HG03095 (cell line): ENCODE measurements at regions not wholly inside any gene's neighbourhood (a gene's known extent, or its start where the extent isn't known, plus 50 kb on each side); places are given as distances from the start of the nearest gene placed in this dataset.

ENCODE experiments used
- ATAC-seq: cut with Tn5 transposase; IDR thresholded peaks from one replicate; pipeline ENCODE4 v1.9.1; 2021; ENCODE audit warnings: moderate library complexity; ENCODE audit not compliant: unreplicated experiment

DNA sequence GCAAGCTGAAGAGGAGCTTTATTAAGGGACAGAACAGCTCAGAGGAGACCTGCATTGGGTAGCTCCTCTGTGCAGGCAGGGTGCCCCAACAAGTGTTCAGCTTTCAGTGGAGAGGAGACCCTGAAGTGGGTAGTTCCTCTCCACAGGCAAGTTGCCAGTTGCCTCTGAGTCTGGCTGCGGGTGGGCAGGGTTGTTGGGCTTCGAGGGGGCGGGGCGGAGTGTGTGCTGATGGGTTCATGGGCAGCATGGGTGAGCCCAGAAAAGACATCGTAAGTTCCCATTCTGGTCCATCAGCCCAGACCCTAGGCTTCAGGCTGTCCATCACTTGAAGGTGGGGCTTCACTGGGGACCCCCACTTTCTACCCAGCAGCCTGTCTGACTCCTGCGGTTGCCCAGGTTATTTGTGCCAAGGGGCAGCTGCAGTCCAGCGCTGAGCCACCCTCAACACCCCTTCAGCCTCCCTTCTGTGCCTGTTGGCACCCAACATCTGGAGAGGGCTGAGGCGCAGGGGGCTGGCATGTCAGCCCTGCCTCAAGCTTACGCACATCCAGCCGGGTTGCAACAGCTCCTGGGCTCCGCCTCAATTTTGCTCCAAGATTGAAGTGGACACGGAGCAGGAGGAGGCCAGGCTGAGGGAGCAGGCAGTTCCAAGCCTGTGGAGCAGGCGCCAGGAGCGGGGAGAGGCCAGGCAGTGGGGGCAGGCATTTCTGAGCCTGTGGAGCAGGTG is 350.5 kb upstream of the PCDH20 start:
- no peak for ATAC-seq

DNA sequence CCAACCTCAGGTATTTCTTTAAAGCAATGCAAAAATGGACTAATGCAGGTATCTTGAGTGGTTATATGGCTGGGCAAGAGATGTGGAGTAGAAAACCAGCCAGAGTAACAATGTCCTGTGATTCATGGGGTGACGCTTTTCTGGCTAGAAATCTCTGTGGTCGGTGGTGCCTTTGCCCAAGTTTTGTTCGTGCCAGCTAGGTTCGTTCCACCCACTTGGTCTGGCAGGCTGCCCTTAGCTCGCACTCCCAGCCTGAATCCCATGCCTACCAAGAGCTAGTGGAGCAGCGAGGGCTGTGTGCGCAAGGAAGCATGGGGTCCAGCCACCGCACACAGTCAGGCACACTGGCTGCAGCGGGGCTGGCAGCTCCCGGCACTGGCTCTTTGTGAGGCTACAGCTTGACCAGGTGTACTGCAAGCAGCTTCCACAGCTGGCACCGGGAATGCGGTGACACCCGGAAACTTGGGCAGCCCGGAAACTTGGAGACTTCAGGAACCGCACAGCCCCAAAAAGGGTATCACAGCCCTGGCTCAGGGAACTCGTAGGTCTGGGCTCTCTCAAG is 349.6 kb upstream of the PCDH20 start:
- ATAC-seq, result no peak

DNA sequence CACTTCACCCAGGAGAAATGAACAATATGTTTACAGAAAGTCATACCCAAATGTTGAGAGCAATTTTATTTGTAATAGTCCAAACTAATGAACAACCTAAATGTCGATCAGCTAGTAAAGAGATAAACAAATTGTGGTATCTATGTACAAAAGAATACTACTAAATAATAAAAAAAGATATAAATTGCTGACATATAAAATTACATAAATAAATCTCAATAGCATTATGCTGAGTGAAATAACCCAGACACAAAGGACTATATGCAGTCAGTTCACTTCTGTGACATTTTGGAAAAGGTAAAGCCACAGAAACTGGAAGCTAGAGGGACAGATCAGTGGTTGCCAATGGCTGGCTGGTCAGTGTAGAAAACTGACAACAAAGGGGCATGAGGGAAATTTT is 346.0 kb upstream of the PCDH20 start:
- no peak for ATAC-seq

DNA sequence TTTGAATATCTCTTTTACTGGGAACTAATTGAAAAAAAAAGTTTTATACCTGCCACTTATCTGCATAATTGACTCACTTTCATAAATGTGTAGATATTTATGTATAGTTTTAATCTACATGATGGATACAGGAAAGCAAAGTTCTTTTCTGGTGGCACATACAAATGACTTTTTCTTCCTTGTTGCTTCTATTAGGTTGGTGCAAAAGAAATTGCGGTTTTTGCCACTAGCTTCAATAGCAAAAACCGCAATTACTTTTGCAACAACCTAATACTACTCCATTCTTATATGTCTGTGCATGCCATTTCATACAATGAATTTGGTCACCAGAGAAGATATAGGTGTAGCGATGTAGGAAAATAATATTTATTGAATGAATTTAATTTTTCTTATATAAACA is 344.5 kb upstream of the PCDH20 start:
- ATAC-seq, result no peak

DNA sequence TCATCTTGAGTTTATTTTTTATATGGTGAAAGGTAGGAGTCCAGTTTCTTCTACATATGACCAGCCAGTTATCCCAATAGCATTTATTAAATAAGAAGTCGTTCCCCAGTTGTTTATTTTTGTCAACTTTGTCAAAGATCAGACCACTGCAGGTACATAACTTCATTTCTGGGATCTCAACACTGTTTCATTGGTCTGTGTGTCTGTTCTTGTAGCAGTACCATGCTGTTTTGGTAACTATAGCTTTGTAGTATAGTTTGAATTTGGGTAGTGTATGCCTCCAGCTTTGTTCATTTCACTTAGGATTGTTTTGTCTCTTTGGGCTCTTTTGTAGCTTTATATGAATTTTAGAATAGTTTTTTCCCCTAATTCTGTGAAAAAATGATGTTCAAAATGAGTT is 340.4 kb upstream of the PCDH20 start:
- ATAC-seq, result no peak

DNA sequence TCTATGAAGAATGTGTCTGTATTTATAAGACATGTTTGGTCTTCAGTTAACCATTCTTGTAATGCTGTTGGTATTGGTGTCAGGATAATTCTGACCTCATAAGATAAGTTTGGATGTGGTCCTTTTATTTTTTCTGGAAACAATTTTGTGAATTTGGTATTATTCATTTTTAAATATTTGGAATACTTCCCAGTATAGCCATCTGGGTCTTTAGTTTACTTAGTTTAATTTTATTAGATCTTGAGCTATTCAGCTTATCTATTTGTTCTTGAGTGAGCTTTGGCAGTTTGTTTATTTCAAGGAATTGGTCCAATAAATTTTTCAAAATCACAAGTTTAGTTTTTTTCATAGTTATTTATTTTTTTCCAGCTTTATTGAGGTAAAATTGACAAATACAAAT is 335.4 kb upstream of the PCDH20 start:
- no peak for ATAC-seq

DNA sequence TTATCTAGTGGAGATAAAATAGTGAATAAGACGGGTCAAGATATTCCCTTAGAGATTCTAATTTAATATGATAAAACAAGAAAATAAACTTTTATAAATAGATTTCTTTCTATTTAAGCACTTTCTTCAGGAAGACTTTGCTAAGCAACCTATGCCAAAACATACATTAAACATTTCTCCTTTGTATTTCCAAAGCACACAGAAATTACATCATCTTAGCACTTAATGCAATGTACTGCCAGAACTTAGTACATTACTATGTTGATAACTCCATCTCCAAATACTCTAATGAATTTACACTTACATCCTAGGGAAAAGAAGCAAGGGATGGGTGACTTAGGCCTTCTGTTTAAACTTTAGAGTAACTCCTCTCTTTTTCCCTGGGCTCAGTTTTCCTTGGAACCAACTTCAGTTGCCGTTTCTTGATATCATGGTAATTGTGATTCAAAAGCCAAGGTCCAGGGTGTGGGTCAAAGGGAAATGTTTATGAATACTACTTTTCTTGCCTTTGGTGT is 322.6 kb upstream of the PCDH20 start:
- ATAC-seq, result no peak

DNA sequence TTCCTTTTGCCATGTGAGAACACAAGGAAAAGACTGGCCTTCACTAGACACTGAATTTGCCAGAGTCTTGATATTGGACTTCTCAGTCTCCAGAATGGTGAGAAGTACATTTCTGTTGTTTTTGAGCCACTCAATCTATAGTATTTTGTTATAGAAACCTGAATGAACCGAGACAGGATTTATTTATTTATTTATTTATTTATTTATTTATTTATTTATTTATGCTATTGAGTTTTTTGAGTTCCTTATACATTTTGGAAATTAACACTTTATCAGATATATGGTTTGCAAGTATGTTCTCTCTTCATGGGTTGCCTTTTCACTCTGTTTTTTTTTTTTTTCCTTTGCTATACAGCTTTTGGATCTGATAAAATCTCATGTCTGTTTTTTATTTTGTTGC is 319.0 kb upstream of the PCDH20 start:
- ATAC-seq, result no peak

DNA sequence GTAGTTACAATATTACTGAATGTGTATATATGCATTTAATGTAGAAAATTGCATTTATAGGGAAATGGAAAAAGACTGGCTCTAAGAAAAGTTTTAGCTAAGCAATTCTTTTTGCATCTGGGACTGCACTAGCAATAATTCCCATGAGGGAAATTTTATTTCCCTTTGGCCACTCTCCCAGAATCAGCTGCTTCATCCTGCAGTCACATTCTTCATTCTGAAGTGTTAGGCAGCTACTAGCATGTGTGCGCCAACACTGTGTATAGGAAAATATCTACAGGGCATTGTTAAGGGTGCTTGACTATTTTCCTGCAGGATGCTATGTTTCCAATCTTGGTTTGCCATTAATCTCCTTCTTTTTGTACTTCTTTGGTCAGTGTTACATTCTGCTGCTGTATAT is 312.8 kb upstream of the PCDH20 start:
- no peak for ATAC-seq

DNA sequence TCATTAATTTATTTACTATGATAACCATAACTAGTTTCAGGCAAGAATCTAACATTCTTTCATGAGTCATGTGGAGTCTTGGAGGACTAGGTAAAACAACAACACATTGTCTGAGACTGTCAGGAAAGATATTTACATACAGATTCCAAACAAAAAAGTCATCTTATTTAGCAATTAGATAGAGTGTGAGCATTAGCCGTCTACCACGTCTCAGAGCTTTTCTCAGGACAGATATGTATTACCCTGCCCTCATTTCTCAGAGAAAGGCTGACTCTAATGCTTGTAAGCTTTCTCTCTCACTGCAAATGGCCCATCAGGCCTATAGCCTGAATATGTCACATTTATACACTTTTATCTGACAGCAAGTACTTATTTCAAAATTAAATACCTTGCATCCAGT is 312.1 kb upstream of the PCDH20 start:
- no peak for ATAC-seq

DNA sequence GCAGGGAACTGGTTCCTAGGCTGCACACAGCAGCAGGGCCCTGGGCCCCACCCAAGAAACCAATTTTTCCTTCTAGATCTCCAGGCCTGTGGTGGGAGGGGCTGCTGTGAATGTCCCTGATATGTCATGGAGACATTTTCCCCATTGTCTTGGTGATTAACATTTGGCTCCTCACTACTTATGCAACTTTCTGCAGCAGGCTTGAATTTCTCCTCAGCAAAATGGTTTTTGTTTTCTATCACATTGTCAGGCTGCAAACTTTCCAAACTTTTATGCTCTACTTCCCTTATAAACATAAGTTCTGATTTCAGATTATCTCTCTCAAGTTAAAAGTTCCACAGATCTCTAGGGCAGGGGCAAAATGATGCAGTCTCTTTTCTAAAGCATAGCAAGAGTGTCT is 310.2 kb upstream of the PCDH20 start:
- no peak for ATAC-seq

DNA sequence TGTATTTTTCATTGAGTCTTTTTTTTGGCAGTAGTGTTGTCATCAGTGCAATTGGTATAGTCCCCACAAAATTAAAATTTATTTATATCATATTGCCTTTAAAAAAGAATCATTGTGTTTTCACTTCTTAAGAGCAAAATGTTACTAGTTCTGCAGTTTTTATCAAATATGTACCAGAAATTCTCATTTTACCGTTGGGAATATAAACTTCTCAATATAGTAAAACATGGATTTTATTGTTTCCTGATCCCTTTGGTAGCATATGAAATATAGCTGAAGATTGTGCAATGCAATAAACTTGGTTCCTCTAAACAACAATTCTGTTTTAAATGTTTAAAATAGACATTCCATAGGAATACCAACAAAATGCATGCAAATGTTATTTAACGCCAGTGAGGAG is 306.5 kb upstream of the PCDH20 start:
- no peak for ATAC-seq

DNA sequence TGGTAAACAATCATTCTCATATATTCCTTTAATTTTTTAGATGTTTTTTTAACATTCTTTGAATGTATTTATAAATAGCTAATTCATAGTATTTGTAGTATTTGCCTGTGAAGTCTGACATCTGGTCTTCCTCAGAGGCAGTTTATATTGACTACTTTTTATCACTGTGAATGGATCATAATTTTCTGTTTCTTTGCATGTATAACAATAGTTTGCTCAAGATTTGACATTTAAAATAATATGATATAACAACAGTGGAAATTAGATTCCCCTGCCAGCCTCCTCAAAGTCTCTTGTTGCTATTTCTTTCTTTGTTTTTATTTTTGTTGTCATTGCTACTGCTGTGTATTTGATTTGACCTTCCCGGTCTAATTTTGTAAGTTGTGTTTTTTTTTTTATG is 297.0 kb upstream of the PCDH20 start:
- no peak for ATAC-seq

DNA sequence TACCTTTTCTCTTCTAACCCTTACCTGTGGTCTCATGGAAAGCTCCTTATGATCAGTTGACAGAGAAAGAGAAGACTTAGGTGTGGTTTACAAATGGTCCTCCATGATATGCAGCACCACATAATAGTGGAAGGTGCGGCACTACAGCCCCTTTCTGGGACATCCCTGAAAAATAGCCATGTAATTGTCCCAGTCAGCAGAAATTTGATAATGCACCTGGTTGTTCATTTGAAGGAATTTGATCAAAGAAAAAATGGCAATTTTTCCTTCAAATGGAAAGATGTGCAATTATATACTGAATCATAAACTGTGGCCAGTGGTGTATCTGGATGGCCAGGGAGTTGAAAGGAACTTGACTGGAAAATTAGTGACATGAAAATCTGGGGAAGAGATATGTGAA is 293.6 kb upstream of the PCDH20 start:
- ATAC-seq, result no peak

DNA sequence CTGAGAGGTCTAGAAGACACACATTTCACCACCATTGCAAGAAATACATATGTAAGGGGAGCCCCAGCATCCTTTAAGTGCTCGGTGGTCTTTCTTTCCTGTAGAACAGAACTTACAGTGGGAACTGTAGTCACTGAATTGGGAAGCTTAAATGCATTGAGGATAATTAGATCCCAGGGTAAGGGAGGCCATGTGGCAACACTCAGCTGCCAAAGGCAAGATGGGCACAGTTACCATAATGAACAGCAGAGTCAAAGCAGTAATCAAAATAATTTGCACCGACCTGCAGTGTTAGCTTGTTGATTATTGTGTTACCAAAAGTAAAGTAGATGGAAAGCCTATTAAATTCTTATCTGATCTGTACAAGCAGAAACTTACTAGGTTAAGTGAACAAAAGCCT is 291.2 kb upstream of the PCDH20 start:
- ATAC-seq, result no peak

DNA sequence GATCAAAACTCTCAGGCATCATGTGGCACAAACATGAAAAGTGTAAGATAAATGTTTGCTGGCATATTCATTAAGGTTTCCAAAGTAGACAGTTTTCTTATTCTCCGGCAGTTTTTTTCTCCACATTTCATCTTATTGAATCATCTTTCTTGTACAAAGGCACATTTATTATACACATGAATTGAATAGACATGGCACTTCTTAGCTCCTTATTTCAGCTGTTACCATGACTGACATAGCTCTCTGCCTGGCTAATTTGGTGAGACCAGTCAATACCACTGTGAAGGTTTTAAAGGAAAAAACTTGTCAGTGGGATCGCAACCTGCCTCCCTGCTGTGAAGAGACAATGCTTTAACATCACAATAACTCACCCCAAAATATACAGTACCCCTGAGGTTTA is 285.0 kb upstream of the PCDH20 start:
- no peak for ATAC-seq

DNA sequence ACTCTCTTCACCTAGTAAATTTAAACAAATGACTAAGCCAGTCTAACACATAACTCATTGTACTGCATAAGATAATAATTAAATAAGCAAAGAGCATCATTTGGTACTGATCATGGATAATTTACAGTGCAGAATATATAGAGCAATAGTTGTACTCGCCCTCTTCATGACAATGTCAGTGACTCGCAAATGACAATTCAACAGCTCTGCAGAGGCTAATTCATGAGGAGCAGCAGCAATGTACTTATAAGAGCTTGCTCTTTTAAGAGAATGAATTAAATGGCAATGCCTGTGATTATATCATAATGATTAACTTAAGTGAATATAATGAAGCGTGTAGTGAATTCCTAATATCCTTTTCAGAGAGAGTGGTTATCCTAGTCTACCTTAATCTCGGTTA is 284.5 kb upstream of the PCDH20 start:
- no peak for ATAC-seq

DNA sequence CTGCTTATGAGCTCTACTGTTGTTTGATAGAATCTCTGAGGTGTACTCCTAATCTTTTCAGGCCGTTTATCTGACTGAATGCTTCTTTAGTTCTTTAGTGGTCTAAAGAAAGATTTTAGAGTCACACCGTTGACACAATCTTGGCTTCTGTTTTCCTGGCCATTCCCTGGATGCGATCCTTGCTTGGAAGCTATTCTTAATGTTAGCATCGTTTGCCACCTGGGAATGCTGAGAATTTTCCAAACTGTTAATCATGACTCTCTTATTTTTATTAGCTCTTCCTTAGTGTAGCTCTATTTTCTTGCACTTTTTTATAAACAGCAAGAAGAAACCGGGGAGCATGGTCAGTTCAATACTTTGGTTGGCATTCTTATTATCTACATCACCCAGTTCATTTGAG is 281.0 kb upstream of the PCDH20 start:
- no peak for ATAC-seq

DNA sequence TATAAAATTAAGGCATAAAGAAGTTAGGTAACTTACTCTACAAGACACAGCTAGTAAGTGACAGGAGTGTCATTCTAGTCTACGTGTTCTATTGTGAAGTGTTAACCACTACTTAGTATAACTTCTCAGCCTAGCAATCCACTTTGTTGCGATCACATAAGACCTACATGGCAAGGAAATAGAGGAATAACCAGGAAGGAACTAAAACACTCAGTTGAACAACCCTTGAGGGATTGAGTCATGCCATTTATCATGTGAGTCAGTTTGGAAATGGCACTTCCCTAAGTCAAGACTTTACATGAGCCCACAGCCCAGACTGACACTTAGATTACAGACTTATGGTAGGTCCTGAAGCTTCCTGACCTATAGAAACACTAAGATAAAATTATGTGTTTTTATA is 279.5 kb upstream of the PCDH20 start:
- ATAC-seq, result no peak

DNA sequence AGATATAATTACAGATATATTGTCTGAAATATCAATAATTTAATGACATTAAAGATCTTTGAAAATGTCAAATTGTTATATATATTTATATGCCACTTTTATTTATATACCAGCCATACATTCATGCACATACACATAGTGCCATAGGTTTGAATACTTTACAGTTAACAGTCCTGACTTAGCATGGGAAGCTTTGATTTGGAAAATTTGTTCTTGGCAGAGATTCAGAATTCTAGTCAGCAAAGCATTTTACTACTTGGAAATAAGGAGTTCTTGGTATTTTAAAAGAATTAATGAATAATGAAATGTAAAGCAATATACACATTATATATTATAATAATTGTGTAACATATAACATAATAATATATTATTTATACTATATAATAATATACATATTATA is 277.0 kb upstream of the PCDH20 start:
- ATAC-seq, result no peak

DNA sequence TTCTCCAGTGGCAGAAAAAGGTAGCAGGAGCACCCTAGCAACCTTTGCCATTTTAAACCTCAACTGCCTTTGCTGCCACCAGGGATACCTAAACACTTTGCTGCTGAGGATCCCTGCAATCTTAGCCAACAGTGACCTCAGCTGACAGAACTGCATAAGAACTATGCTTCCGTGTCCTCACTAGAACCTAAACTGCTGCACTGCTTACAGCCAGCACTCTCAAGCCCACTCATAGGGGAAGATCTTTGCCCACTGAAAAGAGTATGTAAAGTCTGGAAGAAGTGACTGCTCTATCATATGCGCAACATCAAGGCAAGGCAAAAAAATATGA is 270.0 kb upstream of the PCDH20 start:
- ATAC-seq, result no peak

DNA sequence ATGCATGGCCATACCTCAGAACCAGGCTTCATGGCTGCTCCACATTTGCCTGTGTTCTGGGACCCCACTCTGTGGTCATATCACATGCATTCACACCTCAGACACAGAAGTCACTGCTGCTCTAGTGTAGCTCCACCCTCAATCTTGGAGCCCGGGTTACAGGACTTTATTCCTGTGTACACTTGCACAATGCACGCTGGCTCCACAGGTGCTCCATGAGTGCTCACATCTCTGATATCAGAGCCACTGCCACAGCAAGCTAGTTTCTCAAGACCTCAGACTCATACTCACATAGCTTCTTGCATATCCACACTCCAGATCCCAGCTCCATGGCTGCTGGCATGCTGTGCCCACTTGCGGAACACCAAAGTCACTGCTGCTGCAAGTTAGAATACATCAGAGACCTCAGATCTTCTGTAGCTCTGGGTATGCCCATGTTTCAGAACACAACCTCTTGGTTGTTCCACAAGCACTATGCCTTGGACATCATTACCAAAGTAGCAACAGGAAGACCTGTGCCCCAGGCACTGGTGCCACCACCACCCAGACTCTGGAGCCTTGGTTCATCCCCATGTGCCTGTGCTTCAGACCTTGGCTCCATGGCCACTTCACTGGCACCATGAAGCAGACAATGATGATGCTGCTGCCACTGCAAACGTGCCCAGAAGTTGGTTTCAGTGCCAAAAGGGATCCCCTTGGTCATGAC is 269.5 kb upstream of the PCDH20 start:
- no peak for ATAC-seq

DNA sequence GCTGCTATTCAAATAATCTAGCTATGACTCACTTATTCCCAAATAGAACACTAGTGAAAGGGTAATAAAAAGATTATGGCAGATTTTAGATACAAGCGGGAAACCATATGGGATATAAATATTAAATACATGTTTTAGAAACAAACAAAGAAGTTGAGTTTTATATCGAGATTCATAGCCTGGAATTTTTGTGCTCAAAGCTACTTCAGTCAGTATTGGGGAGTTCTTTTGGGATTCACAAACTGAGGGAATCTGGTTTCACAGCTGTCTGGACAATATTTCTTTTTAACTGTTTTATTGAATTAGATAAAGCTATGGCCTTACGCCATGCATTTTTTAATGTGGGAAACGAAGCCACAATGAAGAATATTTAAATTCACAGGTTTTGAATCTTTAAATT is 257.1 kb upstream of the PCDH20 start:
- ATAC-seq, result no peak
